ENCODE measurements at regions not wholly inside any gene's neighbourhood (a gene's known extent, or its start where the extent isn't known, plus 50 kb on each side); places are given as distances from the start of the nearest gene placed in this dataset.

DNA sequence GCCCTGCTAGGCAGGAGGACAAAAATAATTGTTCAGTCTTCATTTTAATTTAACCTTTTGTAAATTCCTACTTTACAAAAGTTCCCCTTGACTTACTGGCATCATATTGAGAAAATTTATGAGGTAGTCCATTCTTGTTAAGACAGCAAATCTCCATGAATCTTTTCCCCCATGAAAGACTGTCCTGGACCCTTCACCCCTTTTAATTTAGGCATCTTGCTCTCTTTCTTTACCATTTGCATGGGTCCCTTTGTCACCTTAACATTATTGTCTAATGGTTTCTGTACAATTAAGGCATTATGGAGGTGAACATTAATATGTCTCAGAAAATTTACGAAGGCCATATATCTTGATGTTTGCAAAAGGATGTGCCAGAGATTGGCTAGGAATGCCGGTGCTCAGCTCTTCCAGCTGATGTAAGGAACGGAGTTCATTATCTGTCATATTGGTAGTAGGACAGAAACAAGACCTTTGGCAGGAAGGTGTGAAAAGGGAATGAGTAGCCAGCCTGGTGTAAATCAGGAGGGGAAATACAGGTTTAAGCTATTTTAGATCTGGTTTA, 382.8 kb upstream of the TSHZ2 start:
- Histone ChIP-seq H3K27me3 (no peaks in the 10 kb centered on the region), H3K4me3 (no peak overlapping the region), H3K9me3 (no peaks in the 10 kb centered on the region), H3K36me3 (no peaks in the 10 kb centered on the region), H3K27ac (replicated peaks in 1 of 4) (no peak overlapping the region), H3K4me1 (no peaks in the 10 kb centered on the region)
- 61% methylated on average over 3 of the region's 3 CpGs for WGBS
- no peak for DNase-seq (ENCODE audit: extremely low spot score)
- TF ChIP-seq POLR2A (IDR thresholded peaks at IDR 0.05; ENCODE audit: low read depth), result no peak
- TF ChIP-seq, protein P1, sequence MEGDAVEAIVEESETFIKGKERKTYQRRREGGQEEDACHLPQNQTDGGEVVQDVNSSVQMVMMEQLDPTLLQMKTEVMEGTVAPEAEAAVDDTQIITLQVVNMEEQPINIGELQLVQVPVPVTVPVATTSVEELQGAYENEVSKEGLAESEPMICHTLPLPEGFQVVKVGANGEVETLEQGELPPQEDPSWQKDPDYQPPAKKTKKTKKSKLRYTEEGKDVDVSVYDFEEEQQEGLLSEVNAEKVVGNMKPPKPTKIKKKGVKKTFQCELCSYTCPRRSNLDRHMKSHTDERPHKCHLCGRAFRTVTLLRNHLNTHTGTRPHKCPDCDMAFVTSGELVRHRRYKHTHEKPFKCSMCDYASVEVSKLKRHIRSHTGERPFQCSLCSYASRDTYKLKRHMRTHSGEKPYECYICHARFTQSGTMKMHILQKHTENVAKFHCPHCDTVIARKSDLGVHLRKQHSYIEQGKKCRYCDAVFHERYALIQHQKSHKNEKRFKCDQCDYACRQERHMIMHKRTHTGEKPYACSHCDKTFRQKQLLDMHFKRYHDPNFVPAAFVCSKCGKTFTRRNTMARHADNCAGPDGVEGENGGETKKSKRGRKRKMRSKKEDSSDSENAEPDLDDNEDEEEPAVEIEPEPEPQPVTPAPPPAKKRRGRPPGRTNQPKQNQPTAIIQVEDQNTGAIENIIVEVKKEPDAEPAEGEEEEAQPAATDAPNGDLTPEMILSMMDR (IDR thresholded peaks at IDR 0.05), result no peak
- TF ChIP-seq EP300 (IDR thresholded peaks at IDR 0.05), result no peak
- TF ChIP-seq POLR2AphosphoS5 (IDR thresholded peaks at IDR 0.05), result no peak
- intact Hi-C loops (cut with DNase I), result no loop called here

DNA sequence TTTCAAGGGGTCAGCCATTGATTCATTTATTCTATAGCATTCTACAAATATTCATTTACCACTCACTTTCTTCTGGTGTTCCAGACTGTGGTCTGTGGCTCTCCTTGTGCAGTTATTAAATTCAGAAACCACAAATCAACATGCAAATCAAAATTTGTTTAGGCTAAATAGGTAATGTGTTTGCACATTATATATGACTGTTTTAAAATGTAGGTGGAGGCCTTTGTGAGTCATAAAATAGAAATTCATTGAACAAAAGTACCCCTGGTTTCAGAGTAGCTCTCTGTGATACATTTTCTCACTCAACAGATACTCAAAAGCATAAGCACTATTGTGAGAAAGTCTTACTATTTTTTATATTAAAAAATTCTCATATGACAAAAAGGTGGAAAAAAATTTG, 385.5 kb upstream of the TSHZ2 start:
- H3K27ac ChIP-seq (replicated peaks in 1 of 4), result no peak overlapping the region
- intact Hi-C loops (cut with DNase I), result no loop called here
- no peaks in the 10 kb centered on the region for H3K27me3 ChIP-seq
- no peaks in the 10 kb centered on the region for H3K9me3 ChIP-seq
- DNase-seq (ENCODE audit: extremely low spot score), result no peak
- H3K36me3 ChIP-seq, result no peaks in the 10 kb centered on the region
- TF ChIP-seq POLR2A (IDR thresholded peaks at IDR 0.05; ENCODE audit: low read depth), result no peak
- TF ChIP-seq, protein P1 (IDR thresholded peaks at IDR 0.05), result no peak
- no peak for TF ChIP-seq POLR2AphosphoS5 (IDR thresholded peaks at IDR 0.05)
- no peak for TF ChIP-seq EP300 (IDR thresholded peaks at IDR 0.05)
- H3K4me3 ChIP-seq, result no peak overlapping the region
- H3K4me1 ChIP-seq, result no peaks in the 10 kb centered on the region

DNA sequence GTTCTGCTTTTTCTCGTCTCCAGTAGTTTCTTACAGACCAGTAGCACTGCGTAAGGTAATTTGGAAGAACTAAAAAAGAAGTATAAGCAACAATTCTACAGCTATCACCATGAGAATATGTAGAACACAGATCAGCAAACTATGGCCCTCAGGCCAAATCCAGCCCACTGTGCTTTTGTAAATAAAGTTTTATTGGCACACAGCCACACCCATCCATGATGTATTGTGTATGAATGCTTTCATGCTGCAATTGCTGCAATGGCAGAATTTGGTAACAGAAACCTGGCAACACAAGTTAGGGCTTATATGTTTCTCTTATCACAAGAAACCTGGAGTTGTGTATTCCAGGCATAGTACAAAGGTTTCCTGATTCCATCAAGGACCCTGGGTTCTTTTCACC, 386.8 kb upstream of the TSHZ2 start:
- DNase-seq (ENCODE audit: extremely low spot score), result no peak
- no peaks in the 10 kb centered on the region for H3K4me1 ChIP-seq
- TF ChIP-seq POLR2AphosphoS5 (IDR thresholded peaks at IDR 0.05), result no peak
- TF ChIP-seq POLR2A (IDR thresholded peaks at IDR 0.05; ENCODE audit: low read depth), result no peak
- no peak for TF ChIP-seq EP300 (IDR thresholded peaks at IDR 0.05)
- H3K4me3 ChIP-seq, result no peak overlapping the region
- no peaks in the 10 kb centered on the region for H3K27me3 ChIP-seq
- WGBS, result 94% methylated on average over 2 of the region's 2 CpGs
- intact Hi-C loops (cut with DNase I), result no loop called here
- H3K36me3 ChIP-seq, result no peaks in the 10 kb centered on the region
- H3K27ac ChIP-seq (replicated peaks in 1 of 4), result no peak overlapping the region
- no peaks in the 10 kb centered on the region for H3K9me3 ChIP-seq

DNA sequence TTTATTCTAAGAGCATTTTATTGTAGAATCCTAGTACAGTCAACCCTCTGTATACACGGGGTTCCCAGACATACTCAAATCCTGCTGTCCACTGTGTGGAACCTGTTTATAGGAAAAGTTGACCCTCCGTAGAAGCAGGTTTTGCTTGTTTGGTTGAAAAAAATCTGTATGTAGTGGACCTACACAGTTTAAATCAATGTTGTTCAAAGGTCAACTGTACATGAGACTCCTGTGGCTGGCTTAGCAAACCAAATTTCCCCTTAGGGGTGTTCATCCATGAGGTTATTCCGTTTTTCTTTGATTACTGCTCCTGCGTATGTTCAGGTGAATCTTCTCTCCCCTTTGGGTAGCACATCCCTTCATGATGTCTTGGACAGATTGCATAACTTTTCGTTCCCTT, 387.0 kb upstream of the ZFP64 start:
- H3K36me3 ChIP-seq, result no peaks in the 10 kb centered on the region
- no peaks in the 10 kb centered on the region for H3K4me1 ChIP-seq
- H3K27ac ChIP-seq (replicated peaks in 1 of 4), result no peak overlapping the region
- H3K4me3 ChIP-seq, result no peak overlapping the region
- TF ChIP-seq POLR2AphosphoS5 (IDR thresholded peaks at IDR 0.05), result no peak
- TF ChIP-seq EP300 (IDR thresholded peaks at IDR 0.05), result no peak
- TF ChIP-seq, protein P1 (IDR thresholded peaks at IDR 0.05), result no peak
- no peak for TF ChIP-seq POLR2A (IDR thresholded peaks at IDR 0.05; ENCODE audit: low read depth)
- H3K27me3 ChIP-seq, result no peaks in the 10 kb centered on the region
- intact Hi-C loops (cut with DNase I), result no loop called here
- DNase-seq (ENCODE audit: extremely low spot score), result no peak
- 76% methylated on average over 5 of the region's 5 CpGs for WGBS
- peaks cover 0 to 9% (median 0%) of the 10 kb centered on the region in 4 donors for H3K9me3 ChIP-seq

DNA sequence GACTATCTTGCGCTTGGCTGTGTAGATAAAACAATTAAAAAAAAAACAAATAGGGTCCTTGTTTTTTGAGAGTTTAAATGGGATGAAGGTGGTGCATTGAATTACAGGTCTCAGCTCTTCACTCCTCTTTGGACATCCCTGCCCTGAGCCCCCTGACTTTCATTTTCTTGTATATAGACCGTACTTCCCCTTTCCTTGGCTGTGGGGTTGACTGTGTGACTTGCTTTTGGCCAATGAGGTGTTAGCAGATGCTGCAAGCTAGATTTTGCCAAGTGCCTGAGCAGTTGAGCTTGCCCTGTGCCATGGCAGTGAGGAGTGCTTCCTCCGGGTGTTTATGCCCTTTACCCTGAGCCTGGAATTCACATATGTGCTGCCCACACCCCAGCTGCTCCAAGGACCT, 386.1 kb upstream of the ZFP64 start:
- Histone ChIP-seq H3K4me3 (no peak overlapping the region), H3K27ac (replicated peaks in 1 of 4) (no peak overlapping the region), H3K9me3 (peaks cover 0 to 9% (median 0%) of the 10 kb centered on the region in 4 donors), H3K27me3 (no peaks in the 10 kb centered on the region), H3K36me3 (no peaks in the 10 kb centered on the region), H3K4me1 (no peaks in the 10 kb centered on the region)
- intact Hi-C loops (cut with DNase I), result no loop called here
- WGBS, result 79% methylated on average over 3 of the region's 3 CpGs
- TF ChIP-seq, protein P1 (IDR thresholded peaks at IDR 0.05), result no peak
- TF ChIP-seq POLR2A (IDR thresholded peaks at IDR 0.05; ENCODE audit: low read depth) (no peak), POLR2AphosphoS5 (IDR thresholded peaks at IDR 0.05) (no peak), EP300 (IDR thresholded peaks at IDR 0.05) (no peak)
- DNase-seq (ENCODE audit: extremely low spot score), result no peak

Measured in esophagus muscularis mucosa (tissue), 4 donors.